ENCODE measurements at regions not wholly inside any gene's neighbourhood (a gene's known extent, or its start where the extent isn't known, plus 50 kb on each side); places are given as distances from the start of the nearest gene placed in this dataset.

GRCh38 chr6:160931378-160932310, 59.9 kb upstream of the MAP3K4 start:
- peaks cover 0 to 3% (median 0%) of the 10 kb centered on the region in 4 donors for H3K9me3 ChIP-seq (ENCODE audit: control insufficient read depth in 4 of 4, low read length in 3 of 4)
- no peak overlapping the region for H3K27ac ChIP-seq (ENCODE audit: low read depth in 1 of 2, low read length in 2 of 2)
- peak overlapping the region in 1 of 3 donors; percentile 56 for H3K4me3 ChIP-seq (ENCODE audit: low read depth in 1 of 3, low read length in 3 of 3)
- no peaks in the 10 kb centered on the region for H3K27me3 ChIP-seq (ENCODE audit: control insufficient read depth in 4 of 4, insufficient read depth in 4 of 4, low read length in 3 of 4)
- H3K36me3 ChIP-seq (ENCODE audit: control insufficient read depth in 4 of 4, insufficient read depth in 3 of 4, low read depth in 1 of 4, low read length in 3 of 4): no peaks in the 10 kb centered on the region
- no peak overlapping the region for H3K9ac ChIP-seq (ENCODE audit: low read depth in 1 of 2, low read length in 2 of 2)
- TF ChIP-seq YY1 (IDR thresholded peaks at IDR 0.05) (no peak), EGR1 (IDR thresholded peaks at IDR 0.05; ENCODE audit: low read depth in 2 of 2) (no peak), CTCF (IDR thresholded peaks at IDR 0.05; ENCODE audit: low read depth, low read length, missing input control) (no peak), JUND (IDR thresholded peaks at IDR 0.05) (no peak), FOXA2 (IDR thresholded peaks at IDR 0.05) (no peak), RXRA (IDR thresholded peaks at IDR 0.05) (no peak), REST (IDR thresholded peaks at IDR 0.05) (no peak), SP1 (IDR thresholded peaks at IDR 0.05) (no peak), GABPA (IDR thresholded peaks at IDR 0.05 in 1 of 2, conservative IDR thresholded peaks at IDR 0.05 in 1 of 2) (no peak), ATF3 (IDR thresholded peaks at IDR 0.05) (no peak), MAX (IDR thresholded peaks at IDR 0.05) (no peak), NR2F2 (IDR thresholded peaks at IDR 0.05) (no peak), FOXA1 (IDR thresholded peaks at IDR 0.05) (no peak), HNF4G (IDR thresholded peaks at IDR 0.05) (no peak), RAD21 (IDR thresholded peaks at IDR 0.05) (no peak), HNF4A (conservative IDR thresholded peaks at IDR 0.05) (no peak), ZBTB33 (IDR thresholded peaks at IDR 0.05) (no peak), TAF1 (conservative IDR thresholded peaks at IDR 0.05) (no peak)
- H3K4me1 ChIP-seq (ENCODE audit: control insufficient read depth in 4 of 4, insufficient read depth in 4 of 4, low read length in 3 of 4): peaks cover 0 to 11% (median 5%) of the 10 kb centered on the region in 4 donors
- DNase-seq (ENCODE audit: low spot score): no peak
- 49% methylated on average over 13 of the region's 13 CpGs for WGBS
